GM23338 (cell line): ENCODE measurements at regions not wholly inside any gene's neighbourhood (a gene's known extent, or its start where the extent isn't known, plus 50 kb on each side); places are given as distances from the start of the nearest gene placed in this dataset.

Source experiments
- ATAC-seq: fragments of 200-7000 bp; cut with Tn5 transposase; 3 replicates; pipeline ENCODE4 v1.9.1; 2020
- DNase-seq: peaks from one replicate; pipeline ENCODE4 v3.0.0-alpha.2; 2015; ENCODE audit warnings: low spot score
- H2AFZ ChIP-seq: fragments of 200-600 bp; sonication (generic); 2 replicates; pipeline ENCODE4 v1.8.0; 2016; ENCODE audit warnings: antibody characterized with exemption, mild to moderate bottlenecking, moderate library complexity
- H3F3A ChIP-seq: fragments of 200-600 bp; sonication (generic); replicated peaks from 2 replicates; pipeline ENCODE4 v1.8.0; 2017; ENCODE audit warnings: antibody characterized with exemption, mixed run types, low read depth
- H3K27ac ChIP-seq: fragments of 200-600 bp; sonication (generic); 2 replicates; pipeline ENCODE4 v1.6.1; 2016; ENCODE audit warnings: low read depth
- H3K27me3 ChIP-seq: fragments of 200-600 bp; sonication (generic); 2 replicates; pipeline ENCODE4 v1.8.0; 2016; ENCODE audit warnings: mild to moderate bottlenecking, mixed run types, moderate library complexity; ENCODE audit not compliant: insufficient read depth
- H3K36me3 ChIP-seq: fragments of 200-600 bp; sonication (generic); 2 replicates; pipeline ENCODE4 v1.8.0; 2016; ENCODE audit warnings: mild to moderate bottlenecking; ENCODE audit not compliant: insufficient read depth
- H3K4me1 ChIP-seq: fragments of 200-600 bp; sonication (generic); 2 replicates; pipeline ENCODE4 v1.8.0; 2016; ENCODE audit warnings: mild to moderate bottlenecking, moderate library complexity; ENCODE audit not compliant: insufficient read depth
- H3K4me2 ChIP-seq: fragments of 200-600 bp; sonication (generic); 2 replicates; pipeline ENCODE4 v1.7.1; 2017; ENCODE audit warnings: mixed run types
- H3K4me3 ChIP-seq: fragments of 200-600 bp; sonication (generic); 2 replicates; pipeline ENCODE4 v1.6.1; 2016; ENCODE audit warnings: mixed run types
- H3K79me2 ChIP-seq: fragments of 200-600 bp; sonication (generic); replicated peaks from 2 replicates; pipeline ENCODE4 v1.8.0; 2017; ENCODE audit warnings: mild to moderate bottlenecking; ENCODE audit not compliant: insufficient read depth
- H3K9me2 ChIP-seq: fragments of 200-600 bp; sonication (generic); 2 replicates; pipeline ENCODE4 v1.8.0; 2017; ENCODE audit not compliant: insufficient read depth
- H4K20me1 ChIP-seq: fragments of 200-600 bp; sonication (generic); replicated peaks from 2 replicates; pipeline ENCODE4 v1.8.0; 2017; ENCODE audit warnings: mild to moderate bottlenecking; ENCODE audit not compliant: insufficient read depth
- H3K27ac Mint-ChIP-seq: 2 replicates; pipeline ENCODE4 v1.8.0; 2020; ENCODE audit warnings: inconsistent platforms, mild to moderate bottlenecking, moderate library complexity, mixed read lengths
- H3K27me3 Mint-ChIP-seq: 3 replicates; pipeline ENCODE4 v1.8.0; 2022; ENCODE audit warnings: low read depth, mild to moderate bottlenecking, moderate library complexity, mixed read lengths, inconsistent platforms; ENCODE audit not compliant: insufficient read depth, poor library complexity
- H3K36me3 Mint-ChIP-seq: 3 replicates; pipeline ENCODE4 v1.8.0; 2021; ENCODE audit warnings: low read depth, mild to moderate bottlenecking, inconsistent platforms, moderate library complexity, mixed read lengths
- H3K4me1 Mint-ChIP-seq: 3 replicates; pipeline ENCODE4 v1.8.0; 2020; ENCODE audit warnings: mild to moderate bottlenecking, inconsistent platforms, mixed read lengths
- H3K4me3 Mint-ChIP-seq: 3 replicates; pipeline ENCODE4 v1.8.0; 2021; ENCODE audit warnings: moderate library complexity, mild to moderate bottlenecking, inconsistent platforms, mixed read lengths
- H3K9me3 Mint-ChIP-seq: 3 replicates; pipeline ENCODE4 v1.8.0; 2020; ENCODE audit warnings: moderate library complexity, mild to moderate bottlenecking, inconsistent platforms, mixed read lengths
- CREB1 ChIP-seq: fragments of 250-450 bp; sonication (Bioruptor Pico); IDR thresholded peaks from 2 replicates; pipeline ENCODE4 v1.5.0; 2020; ENCODE audit warnings: low read depth, mild to moderate bottlenecking, moderate library complexity
- CTCF ChIP-seq, 2 experiments: fragments of 200-600 bp in 1 of 2; sonication (generic) in 1 of 2; conservative IDR thresholded peaks; 2 replicates each; pipeline versions ENCODE4 v1.5.1 to v1.6.1; 2016 to 2017; ENCODE audit warnings: antibody characterized with exemption in 2 of 2, low read depth in 2 of 2, mild to moderate bottlenecking in 2 of 2, moderate library complexity in 1 of 2
- ETS1 ChIP-seq: IDR thresholded peaks from 2 replicates; pipeline ENCODE4 v1.6.1; 2016; ENCODE audit warnings: antibody characterized with exemption
- EZH2 ChIP-seq: fragments of 200-600 bp; sonication (generic); IDR thresholded peaks from one replicate; pipeline ENCODE4 v1.8.0; 2017; ENCODE audit warnings: antibody characterized with exemption, mild to moderate bottlenecking, low read depth; ENCODE audit not compliant: unreplicated experiment
- EZH2phosphoT487 ChIP-seq: fragments of 200-600 bp; sonication (generic); IDR thresholded peaks from one replicate; pipeline ENCODE4 v1.8.1; 2018; ENCODE audit warnings: antibody characterized with exemption; ENCODE audit not compliant: unreplicated experiment
- JUNB ChIP-seq: IDR thresholded peaks from one replicate; pipeline ENCODE4 v1.6.1; 2016; ENCODE audit warnings: antibody characterized with exemption; ENCODE audit not compliant: unreplicated experiment
- NANOG ChIP-seq: IDR thresholded peaks from 2 replicates; pipeline ENCODE4 v1.6.1; 2016; ENCODE audit warnings: antibody characterized with exemption, borderline replicate concordance
- POLR2AphosphoS5 ChIP-seq: IDR thresholded peaks from 2 replicates; pipeline ENCODE4 v1.6.1; 2016; ENCODE audit warnings: antibody characterized with exemption, low read depth
- STAT1 ChIP-seq: IDR thresholded peaks from one replicate; pipeline ENCODE4 v1.6.1; 2016; ENCODE audit warnings: antibody characterized with exemption; ENCODE audit not compliant: unreplicated experiment
- ZNF114 ChIP-seq: fragments of 250-450 bp; sonication (Bioruptor Pico); IDR thresholded peaks from 2 replicates; pipeline ENCODE4 v1.5.0; 2020; ENCODE audit warnings: mild to moderate bottlenecking, moderate library complexity
- ZNF331 ChIP-seq: fragments of 250-450 bp; sonication (Bioruptor Pico); IDR thresholded peaks from 2 replicates; pipeline ENCODE4 v1.5.0; 2020; ENCODE audit warnings: low read depth, mild to moderate bottlenecking, moderate library complexity
- ZNF462 ChIP-seq: fragments of 250-450 bp; sonication (Bioruptor Pico); IDR thresholded peaks from 2 replicates; pipeline ENCODE4 v1.5.0; 2020; ENCODE audit warnings: mild to moderate bottlenecking, moderate library complexity
- TF ChIP-seq, protein P1 (sequence below): IDR thresholded peaks from one replicate; pipeline ENCODE4 v1.6.1; 2018; ENCODE audit warnings: antibody characterized with exemption; ENCODE audit not compliant: unreplicated experiment

DNA sequence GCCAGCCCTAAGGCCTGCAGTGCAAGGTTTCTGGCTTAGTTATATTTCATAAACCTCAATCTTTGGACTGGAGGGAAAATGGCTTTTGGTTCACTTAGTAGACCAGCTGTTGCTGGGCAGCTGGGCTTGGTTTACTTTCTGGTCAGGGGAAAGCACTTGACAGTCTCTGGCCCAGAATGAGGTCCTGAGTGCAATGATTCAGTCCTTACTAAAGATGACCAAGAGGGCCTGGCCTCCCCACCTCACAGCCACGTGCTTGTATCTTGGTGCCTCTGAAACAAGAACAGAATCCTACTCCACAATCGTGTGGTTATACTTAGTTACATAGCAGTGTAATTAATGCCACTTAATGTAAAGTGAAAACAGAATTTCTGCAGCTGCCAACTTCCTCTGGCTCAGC is 325.5 kb upstream of the MEIS1 start:
- no peaks in the 10 kb centered on the region for H3K36me3 Mint-ChIP-seq
- H3K36me3 ChIP-seq, result no peaks in the 10 kb centered on the region
- no peak for DNase-seq
- H3K4me3 ChIP-seq, result no peak overlapping the region
- no peak overlapping the region for H2AFZ ChIP-seq
- H3K4me3 Mint-ChIP-seq, result no peak overlapping the region
- peaks cover 2% of the 10 kb centered on the region for H3K27me3 Mint-ChIP-seq
- no peaks in the 10 kb centered on the region for H4K20me1 ChIP-seq
- ATAC-seq, result no peak
- H3K79me2 ChIP-seq, result no peaks in the 10 kb centered on the region
- H3K4me1 ChIP-seq, result no peaks in the 10 kb centered on the region; the same call in 1 of the 2 replicates
- no peaks in the 10 kb centered on the region for H3F3A ChIP-seq
- H3K27me3 ChIP-seq, result no peaks in the 10 kb centered on the region
- H3K4me2 ChIP-seq, result no peak overlapping the region
- H3K27ac ChIP-seq, result no peak overlapping the region
- H3K27ac Mint-ChIP-seq, result no peak overlapping the region
- H3K9me3 Mint-ChIP-seq, result no peaks in the 10 kb centered on the region
- H3K4me1 Mint-ChIP-seq, result no peaks in the 10 kb centered on the region; the same call in 1 of the 3 replicates
- TF ChIP-seq ZNF114 (CRISPR knock-in tag) (no peak), JUNB (no peak), ZNF331 (CRISPR knock-in tag) (no peak), POLR2AphosphoS5 (no peak), EZH2phosphoT487 (no peak), ETS1 (no peak), STAT1 (no peak), CREB1 (CRISPR knock-in tag) (no peak), EZH2 (no peak), CTCF (conservative IDR thresholded peaks at IDR 0.05; ENCODE audit: low read depth in 2 of 2) (no peak), ZNF462 (CRISPR knock-in tag) (no peak), NANOG (no peak)
- TF ChIP-seq, protein P1, sequence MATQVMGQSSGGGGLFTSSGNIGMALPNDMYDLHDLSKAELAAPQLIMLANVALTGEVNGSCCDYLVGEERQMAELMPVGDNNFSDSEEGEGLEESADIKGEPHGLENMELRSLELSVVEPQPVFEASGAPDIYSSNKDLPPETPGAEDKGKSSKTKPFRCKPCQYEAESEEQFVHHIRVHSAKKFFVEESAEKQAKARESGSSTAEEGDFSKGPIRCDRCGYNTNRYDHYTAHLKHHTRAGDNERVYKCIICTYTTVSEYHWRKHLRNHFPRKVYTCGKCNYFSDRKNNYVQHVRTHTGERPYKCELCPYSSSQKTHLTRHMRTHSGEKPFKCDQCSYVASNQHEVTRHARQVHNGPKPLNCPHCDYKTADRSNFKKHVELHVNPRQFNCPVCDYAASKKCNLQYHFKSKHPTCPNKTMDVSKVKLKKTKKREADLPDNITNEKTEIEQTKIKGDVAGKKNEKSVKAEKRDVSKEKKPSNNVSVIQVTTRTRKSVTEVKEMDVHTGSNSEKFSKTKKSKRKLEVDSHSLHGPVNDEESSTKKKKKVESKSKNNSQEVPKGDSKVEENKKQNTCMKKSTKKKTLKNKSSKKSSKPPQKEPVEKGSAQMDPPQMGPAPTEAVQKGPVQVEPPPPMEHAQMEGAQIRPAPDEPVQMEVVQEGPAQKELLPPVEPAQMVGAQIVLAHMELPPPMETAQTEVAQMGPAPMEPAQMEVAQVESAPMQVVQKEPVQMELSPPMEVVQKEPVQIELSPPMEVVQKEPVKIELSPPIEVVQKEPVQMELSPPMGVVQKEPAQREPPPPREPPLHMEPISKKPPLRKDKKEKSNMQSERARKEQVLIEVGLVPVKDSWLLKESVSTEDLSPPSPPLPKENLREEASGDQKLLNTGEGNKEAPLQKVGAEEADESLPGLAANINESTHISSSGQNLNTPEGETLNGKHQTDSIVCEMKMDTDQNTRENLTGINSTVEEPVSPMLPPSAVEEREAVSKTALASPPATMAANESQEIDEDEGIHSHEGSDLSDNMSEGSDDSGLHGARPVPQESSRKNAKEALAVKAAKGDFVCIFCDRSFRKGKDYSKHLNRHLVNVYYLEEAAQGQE, result no peak
- peaks cover 10% of the 10 kb centered on the region for H3K9me2 ChIP-seq
